Fibroblast of peridontal ligament (primary cell): ENCODE measurements at regions not wholly inside any gene's neighbourhood (a gene's known extent, or its start where the extent isn't known, plus 50 kb on each side); places are given as distances from the start of the nearest gene placed in this dataset.

Source experiments
- DNase-seq: peaks from one replicate; pipeline ENCODE4 v3.0.0-alpha.2; 2010; ENCODE audit errors: extremely low read depth

DNA sequence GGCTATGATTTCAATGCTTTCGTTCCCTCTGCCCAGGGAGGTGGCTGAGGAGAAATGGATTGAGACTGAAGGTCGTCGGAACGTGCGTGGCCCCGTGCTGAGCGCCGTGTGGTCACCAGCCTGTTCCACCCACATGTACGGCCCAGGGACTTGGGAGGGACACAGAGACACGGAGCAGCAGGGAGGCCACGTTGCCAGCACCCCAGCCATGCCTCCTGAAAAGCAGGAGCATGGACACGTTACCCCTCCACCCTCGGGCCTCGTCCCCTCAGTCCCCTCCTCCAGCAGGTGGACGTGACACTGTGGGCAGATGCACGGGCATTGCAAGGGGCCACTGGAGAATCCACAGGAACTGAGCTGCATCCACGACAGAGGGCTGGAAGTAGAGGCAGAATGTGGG lies 133.1 kb upstream of the CST7 start:
- DNase-seq, result no peak

DNA sequence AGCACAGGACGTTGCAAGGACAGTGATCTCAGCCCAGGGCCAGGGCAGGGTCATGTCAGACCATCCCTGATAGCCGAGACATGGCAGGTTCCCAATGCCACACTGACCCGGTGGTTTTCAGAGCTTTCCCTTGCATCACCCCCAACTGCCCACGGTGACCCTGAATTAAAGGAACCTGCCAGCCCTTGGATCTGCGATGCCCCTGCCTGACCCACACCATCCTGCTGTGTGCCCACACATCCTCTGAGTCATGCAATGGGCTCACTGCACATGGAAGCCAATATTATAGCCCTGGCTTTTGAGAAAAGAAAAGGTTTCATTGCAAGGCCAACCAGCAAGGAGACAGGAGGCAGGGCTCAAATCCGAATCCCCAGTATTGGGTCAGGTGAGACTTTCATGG lies 132.6 kb upstream of the CST7 start:
- DNase-seq, result no peak

DNA sequence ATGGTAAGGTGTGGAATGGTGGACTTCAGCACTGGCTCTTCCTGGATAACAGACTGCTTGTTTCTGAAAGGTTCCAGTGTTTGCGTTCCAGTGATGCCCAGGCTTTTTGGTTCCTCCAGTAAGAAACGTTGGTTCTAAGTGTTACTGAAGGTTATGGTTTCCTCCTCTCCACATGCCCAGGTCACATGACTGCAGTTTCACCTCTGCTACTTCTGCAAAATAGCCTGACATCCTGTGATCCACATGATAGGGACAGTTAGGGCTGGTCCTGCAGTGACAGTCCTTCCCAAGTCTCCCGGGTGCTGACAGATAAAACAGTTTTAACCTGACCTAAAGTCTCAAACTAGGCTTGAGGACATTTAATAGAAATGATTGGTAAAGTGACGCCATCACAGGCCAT lies 132.2 kb upstream of the CST7 start:
- no peak for DNase-seq

DNA sequence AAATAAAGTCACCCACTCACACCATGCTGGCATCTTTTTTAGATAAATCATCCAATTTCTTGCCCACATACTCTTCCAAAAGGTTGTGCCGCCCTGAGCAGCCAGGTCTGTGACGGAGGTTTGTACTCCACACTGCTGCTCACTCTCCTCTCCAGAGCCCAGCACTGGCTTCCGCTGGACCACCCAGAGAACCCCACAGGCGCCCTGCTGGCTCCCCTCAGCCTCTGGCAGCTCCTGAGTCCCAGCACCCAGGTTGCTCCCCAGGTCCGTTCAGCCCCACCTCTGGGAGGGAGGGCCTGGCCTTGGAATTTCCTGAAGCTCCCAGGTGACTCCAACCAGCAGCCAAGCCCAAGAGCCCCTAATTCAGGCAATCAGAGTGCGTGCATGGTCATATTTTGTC lies 131.7 kb upstream of the CST7 start:
- DNase-seq, result no peak

DNA sequence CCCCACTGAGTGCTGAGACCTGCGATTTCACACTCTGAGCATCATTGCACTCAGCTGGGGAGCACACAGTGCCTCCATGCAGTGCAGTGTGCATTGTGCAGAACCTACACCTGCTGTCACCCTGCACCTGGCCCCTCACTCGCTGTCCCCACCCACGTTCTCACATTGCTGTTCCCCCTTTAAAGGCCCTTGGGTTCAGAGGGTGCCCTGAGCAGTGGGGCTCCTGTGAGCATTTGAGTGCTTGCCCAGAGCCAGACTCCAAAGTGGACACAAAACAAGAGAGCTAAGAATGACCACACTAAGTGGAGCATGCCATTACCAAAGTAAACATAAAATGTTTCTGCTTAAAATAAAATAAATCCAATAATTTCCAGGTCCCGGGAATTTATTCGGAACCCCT lies 131.0 kb upstream of the CST7 start:
- no peak for DNase-seq

DNA sequence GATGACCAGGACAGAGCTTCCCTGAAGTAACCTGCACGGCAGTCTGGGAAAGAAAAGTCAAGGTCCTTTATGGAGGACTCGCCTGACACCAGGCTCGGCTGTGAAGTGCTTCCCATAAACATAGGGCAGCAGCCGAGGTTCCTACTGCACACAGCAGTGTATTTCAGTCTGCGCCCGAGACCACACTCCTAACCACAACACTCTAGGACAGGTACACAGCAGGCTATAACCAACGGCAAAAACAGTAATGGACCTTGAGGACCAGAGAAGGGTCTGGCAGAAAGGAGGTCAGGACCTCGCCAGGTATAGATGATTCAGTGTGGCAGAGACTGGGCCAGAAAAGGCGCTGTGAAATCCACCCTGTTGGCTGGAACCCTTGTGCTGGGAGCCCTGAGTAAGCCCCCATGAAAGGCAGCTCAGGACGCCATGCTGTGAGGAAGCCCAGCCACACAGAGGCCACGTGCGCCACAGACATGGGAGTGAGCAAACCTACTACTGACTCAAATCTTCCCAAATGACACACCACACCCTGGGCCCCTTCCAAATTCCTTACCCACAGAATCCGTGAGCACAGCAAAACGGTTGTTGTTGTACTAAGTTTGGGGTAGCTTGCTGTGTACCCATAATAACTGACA lies 129.6 kb upstream of the CST7 start:
- DNase-seq, result no peak

DNA sequence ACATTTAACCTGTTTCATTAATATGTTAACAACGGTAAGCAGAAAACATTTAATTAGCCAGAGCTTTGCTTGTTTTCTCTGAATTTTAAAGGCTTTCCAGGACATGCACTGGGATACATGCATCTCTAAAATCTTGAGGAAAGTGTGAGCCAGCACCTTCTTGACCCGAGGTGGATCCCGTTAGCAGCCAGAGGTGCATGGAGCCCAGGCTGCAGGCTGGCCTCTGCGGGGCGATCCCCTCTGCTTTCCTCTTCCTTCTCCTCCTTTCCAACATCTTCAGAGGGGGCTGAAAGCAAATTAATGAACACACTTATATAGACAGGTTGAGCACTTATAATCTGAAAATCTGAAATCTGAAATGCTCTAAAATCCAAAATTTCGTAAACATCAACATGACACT lies 128.7 kb upstream of the CST7 start:
- DNase-seq, result no peak

DNA sequence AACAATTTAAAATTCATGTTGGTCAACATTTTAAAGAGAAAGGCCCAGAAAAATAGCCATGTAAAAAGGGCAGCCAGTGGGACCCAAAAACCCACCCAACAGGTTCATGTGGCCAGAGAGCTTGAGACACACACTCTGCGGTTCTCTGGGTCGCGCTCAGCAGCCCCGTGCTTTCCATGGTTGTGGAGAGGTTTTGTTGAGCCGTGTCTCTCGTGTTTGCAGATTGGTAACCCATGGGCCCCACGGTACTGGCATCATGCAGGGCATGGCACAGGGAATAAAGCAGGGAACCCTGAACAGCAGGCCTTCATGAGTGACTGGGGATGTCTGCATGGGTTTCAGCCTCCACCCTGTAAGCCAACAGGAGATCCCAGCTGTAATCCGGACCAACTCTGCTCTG lies 127.7 kb upstream of the CST7 start:
- no peak for DNase-seq

DNA sequence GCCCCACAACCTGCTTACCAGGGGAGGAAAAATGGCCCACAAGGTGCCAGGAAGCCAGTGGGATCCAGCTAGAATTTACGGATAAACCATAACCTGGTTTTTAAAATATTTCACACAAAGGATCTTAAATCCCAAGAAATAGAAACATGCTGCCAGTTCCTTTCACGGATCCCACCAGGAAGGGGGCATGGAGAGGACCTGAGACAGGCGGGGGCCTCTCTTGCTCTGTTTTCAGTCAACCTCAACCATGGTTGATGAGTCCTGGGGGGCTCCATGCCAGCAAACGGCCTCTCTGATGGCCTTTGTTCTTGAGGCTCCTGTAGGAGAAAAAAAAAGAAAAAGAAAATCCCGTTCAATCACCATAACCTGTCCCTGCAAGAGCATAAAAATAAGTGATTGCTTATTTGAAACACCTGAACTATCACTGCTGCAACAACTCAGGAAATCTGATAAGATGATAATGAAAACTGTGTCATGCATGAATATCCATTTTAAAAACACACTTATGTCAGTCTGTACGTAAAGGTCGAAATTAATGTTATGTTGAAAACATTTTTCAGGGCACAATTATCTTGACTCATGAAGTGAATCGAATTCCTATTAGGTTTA lies 125.8 kb upstream of the CST7 start:
- DNase-seq, result no peak

DNA sequence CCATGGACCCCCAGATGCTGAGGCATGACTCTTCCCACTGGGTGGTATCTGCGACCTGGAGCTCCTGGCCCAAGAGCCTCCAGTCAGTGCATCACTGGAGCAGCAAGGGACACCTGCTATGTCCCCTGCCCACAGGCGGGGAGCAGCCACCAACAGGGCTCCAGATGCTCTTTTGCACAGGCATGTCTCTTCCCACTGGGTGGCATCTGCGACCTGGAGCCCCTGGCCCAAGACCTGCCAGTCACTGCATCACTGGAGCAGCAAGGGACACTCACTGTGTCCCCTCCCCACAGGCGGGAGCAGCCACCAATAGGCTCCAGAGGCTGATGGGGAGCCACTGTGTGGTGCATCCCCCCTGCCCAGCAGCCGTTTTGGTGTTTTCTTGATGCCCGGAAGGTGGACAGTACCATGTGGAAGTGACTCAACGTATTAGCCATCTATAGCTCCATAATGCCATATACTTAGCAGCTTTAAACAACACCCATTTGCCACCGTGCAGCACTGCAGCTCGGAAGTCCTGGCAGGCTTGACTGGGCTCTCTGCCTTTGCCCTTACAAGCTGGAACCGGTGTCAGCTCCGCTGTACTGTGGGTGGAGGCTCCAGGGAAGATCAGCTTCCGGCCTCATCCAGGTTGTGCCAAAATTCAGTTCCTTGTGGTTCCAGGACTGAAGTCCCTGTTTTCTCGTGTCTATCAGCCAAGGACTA lies 124.9 kb upstream of the CST7 start:
- DNase-seq, result no peak

DNA sequence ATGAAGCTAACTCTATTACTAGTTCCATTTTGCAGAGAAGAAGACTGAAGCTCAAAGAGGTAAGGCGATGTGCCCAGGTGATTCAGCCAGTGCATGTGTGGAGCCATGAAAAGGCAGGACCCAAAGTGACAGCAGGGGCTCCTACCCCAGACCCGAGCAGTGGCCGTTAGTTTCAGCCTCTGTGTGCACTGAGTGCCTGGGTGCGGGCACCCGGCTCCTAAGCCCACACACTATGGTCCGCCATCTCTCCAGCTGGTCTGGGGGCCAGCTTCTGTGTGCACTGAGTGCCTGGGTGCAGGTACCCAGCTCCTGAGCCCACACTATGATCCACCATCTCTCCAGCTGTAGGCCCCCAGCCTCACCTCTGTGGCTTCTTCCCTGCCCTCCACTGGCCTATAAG lies 123.5 kb upstream of the CST7 start:
- no peak for DNase-seq

DNA sequence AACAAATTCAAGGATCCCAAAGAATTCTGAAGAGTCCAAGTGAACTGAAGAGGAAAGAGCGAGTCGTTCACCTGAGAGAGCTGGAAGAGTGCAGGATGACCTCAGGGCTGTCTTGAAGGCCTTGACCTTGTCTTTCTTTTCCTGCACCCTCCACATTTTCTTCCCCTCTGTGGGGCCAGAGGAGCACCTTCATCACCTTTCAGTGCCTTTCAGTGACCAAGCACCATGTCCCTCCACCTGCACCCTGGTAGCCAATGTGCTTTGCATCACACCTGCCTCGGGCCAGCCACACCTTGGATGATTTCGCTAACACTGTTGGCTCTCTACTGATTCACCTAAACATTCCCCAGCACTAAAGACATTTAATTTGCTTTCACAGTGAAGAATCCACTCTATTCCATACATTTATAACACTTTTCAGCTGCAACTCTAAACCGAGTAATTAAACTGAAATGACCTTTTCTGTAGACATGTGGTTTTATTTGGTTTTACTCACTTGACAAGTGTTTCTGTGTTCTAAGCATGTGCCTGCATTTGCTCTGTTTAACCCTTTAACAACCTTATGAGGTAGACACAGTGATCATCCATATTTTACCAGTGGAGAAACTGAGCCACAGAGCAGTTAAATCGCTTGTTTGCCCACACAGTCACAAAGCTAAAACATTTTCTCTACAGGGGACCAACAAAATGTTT lies 121.3 kb upstream of the CST7 start:
- DNase-seq, result no peak

DNA sequence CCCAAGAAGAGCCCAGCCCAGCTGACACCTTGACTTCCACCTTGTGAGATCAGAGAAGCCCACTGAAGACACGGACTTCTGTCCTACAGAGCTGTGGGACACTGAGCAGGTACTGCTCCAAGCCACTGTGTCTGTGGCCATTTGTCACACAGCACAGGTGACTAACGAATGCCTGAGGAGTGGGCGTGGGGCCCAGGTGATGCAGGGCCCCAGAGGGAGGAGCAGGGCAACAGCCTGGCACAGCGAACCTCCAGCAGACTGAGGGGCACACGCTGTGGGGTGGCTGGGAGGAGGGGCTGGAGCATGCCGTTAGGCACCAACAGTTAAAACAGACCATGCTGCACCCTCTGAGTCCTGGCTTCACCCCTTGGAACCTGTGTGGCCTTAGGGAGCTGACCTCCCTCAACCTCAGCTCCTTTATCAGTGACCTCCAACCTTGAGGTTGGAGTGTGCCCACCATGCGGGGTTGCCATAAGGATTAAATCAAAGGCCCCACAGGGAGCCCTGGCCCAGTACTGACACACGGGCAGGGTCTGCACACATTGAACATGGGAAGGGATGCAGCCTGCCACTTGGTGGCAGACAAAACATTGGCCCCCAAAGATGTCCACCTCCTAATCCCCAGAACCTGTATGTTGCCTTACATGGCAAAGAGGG lies 119.9 kb upstream of the CST7 start:
- DNase-seq, result no peak

DNA sequence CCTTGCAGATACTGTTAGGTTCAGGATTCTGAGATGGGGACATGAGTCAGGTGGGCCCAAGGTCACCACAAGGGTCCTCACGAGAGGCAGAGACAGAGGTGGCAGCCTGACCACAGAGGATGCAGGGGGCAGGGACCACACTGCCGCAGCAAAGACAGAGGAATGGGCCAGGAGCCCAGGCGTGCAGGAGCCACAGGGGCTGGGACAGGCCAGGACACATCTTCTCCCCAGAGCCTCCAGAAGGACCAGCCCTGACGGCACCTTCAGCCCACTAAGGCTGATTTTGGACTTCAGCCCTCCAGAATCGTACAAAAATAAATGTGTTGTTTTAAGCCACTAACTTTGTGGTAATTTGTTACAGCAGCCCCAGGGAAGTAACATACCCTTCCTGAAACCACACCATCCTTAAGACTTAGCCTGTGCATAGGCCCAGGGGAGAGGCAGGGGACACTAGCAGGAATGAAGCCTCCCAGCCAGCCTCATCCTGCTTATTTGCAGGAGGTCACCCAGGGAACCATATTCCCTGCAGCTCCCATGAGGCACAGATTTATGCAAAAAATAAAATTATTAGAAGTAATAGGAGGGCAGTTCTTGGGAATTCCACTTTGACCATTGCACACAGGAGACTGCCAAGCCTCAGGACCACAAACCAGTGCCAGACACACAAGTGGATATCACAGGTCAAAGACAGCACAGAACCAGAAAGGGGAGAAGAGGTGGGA lies 119.3 kb upstream of the CST7 start:
- DNase-seq, result no peak

DNA sequence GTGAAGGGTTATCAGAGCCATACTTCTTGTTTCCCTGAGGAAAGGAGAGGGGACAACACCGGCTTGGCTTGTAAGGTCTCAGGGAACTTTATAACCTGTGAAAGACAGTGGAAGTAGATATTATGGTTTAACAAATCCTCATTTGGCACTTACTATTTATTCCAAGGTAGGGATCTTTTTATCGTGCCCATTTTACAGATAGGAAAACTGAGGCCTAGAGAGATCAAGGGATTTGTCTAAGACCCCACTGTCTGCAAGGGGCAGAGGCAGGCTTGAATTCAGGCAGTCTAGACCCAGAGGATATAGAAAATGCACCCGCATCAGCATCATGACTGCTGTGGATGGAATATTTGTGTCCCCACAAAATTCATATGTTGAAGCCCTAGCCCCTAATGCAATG lies 118.4 kb upstream of the CST7 start:
- no peak for DNase-seq

DNA sequence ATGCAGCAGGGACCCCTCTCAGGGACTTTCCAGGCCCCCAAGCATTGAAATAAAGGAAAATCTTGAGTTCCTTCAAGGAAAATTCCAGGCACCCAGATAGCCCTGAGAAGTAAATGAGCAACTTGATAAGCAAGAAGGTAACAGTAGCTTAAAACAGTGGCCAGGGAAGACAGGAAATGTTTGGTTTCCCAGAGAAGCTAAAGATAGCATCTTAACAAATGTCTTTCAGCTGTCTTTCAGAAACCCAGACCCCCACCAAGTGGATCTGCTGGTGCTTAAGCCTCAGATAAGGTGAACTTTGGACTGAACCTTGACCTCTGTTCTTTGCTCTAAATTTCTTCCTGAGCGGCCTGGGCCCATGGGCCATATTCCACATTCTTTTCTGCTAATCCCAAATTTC lies 117.8 kb upstream of the CST7 start:
- no peak for DNase-seq

DNA sequence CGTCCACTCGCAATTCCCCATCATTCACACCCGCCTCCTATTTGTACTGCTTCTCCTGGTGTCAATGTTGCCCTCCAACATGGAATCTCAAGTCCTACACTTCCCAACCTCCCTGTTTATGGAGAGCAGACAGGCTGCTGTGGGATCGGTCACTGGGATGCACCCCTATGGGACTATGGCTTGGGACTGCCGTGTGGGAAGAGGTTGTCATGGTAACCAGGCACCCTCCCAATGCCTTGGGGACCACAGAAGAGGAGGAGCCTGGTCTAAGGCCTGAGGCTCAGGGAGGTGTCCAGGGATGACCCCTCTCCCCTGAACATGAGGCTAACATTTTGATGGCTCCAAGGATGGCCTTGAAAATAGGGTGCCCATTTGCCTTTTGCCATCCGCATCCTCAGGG lies 116.6 kb upstream of the CST7 start:
- no peak for DNase-seq

DNA sequence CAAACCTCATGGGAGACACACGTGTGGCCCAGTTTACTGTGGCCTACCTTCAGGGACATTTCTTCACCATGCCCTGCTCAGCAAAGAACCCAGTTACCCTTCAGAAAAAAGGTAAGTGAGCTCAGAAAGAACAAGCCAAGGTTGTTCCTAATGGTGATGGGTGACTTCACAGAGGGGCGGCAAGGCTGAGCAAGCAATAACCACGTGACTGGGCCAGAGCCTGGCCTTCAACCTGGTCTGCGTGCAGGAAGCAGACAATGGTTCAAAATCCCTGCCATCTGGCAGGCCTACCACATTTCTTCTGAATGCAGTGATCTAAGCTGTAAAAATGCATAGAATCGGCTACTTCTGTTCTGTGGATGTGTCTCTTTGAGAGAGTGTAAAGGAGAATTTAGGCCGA lies 115.5 kb upstream of the CST7 start:
- no peak for DNase-seq

DNA sequence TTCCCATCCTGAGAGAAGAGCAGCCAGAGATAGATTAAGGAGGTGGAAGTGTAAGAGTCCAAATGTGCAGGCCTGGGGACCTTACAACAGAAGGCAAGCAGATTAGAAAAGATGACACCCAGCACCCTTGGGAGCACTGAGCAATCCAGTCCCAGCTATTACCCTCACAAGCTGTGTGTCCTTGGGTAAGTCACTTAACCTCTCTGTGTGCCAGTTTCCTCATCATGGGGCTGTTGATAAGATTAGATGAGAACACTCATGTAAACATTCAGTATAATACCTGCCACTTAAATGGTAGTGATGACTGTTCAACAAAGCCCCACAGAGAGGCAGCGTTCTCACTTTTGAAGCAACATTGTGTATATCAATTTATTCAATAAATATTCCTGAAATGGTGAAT lies 114.8 kb upstream of the CST7 start:
- DNase-seq, result no peak

DNA sequence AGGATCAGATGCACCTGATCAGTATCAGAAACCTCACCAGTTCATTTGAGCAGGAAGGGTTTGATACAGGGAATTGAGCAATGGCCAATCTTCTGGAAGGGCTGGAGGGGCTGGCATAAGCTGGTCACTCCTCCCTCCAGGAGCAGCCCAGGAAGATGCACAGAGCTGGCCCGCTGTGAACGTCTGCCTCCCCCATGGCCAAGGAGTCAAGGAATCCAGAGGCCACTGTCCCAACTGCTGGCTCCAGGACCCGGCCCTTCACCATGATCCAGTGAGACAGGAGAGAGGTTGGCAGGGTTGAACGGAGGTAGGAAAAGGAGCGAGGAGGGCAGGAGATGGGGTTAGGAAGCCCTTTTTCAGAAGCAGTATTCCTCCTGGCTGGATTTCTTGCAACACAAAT lies 113.9 kb upstream of the CST7 start:
- no peak for DNase-seq

DNA sequence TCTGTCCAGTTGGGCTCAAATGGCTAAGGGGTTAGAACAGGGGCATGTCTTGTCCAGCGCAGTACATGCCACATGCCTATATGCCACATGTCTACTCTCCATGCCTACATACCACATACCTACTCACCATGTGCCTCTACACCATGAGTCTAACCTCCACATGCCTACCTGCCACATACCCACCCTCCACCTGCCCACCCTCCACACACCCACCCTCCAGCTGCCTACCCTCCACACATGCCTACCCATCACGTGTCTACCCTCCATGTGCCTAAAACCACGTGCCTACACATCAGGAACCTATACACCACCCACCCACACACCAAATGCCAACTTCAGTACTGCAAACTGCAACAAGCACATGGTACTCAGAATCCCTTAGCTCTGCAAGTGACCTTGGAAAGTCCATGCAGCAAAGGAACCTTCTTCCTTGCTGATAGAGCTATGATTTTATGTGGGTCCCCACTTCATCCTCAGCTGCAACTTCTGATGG lies 113.0 kb upstream of the CST7 start:
- no peak for DNase-seq
